NT2/D1 (cell line): ENCODE measurements at regions not wholly inside any gene's neighbourhood (a gene's known extent, or its start where the extent isn't known, plus 50 kb on each side); places are given as distances from the start of the nearest gene placed in this dataset.

ENCODE experiments used
- DNase-seq: peaks from one replicate; pipeline ENCODE4 v3.0.0-alpha.2; 2011; ENCODE audit warnings: low read depth, low spot score
- H3K27me3 ChIP-seq: 2 replicates; pipeline ENCODE4 v1.6.0; 2011; ENCODE audit warnings: mild to moderate bottlenecking; ENCODE audit not compliant: insufficient read length, insufficient read depth
- H3K36me3 ChIP-seq: 2 replicates; pipeline ENCODE4 v1.6.1; 2011; ENCODE audit warnings: mild to moderate bottlenecking, low read length, mixed read lengths; ENCODE audit not compliant: insufficient read depth, insufficient read length
- H3K4me1 ChIP-seq: 2 replicates; pipeline ENCODE4 v1.5.1; 2011; ENCODE audit not compliant: insufficient read depth, insufficient read length
- H3K4me3 ChIP-seq: 2 replicates; pipeline ENCODE4 v1.5.1; 2011; ENCODE audit warnings: low read depth; ENCODE audit not compliant: insufficient read length
- H3K9ac ChIP-seq: 2 replicates; pipeline ENCODE4 v1.6.0; 2011; ENCODE audit warnings: low read depth; ENCODE audit not compliant: insufficient read length
- H3K9me3 ChIP-seq: 2 replicates; pipeline ENCODE4 v1.5.1; 2011; ENCODE audit warnings: mild to moderate bottlenecking, low read length; ENCODE audit not compliant: insufficient read depth
- SUZ12 ChIP-seq: IDR thresholded peaks from 2 replicates; pipeline ENCODE4 v1.6.1; 2011; ENCODE audit not compliant: insufficient read length, insufficient read depth; ENCODE audit errors: extremely low read depth
- YY1 ChIP-seq: IDR thresholded peaks from 2 replicates; pipeline ENCODE4 v1.6.1; 2011; ENCODE audit not compliant: insufficient read length, insufficient read depth
- ZNF274 ChIP-seq: IDR thresholded peaks from 2 replicates; pipeline ENCODE4 v1.6.1; 2011; ENCODE audit warnings: mild to moderate bottlenecking, low read depth, low read length

DNA sequence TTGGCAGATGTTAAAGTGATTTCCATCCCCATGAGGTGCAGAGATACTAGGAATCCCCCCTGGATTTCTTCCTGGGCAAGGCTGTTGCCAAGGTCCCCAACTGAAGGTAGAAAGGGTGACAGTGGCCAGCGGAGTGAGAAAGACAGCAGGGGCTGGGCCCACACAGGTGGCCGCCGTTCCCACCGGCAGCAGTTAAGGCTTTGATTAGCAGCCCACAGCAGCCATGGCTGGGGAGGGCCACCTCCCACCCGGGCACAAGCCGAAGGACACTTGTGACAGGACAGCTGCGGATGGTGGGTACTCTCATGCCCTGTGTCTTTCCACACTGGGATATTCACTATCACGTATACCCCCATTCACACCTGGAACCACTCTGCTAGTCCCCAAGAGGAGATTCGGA is 63.9 kb upstream of the CDYL start:
- H3K9me3 ChIP-seq = peaks cover 8% of the 10 kb centered on the region; the same call in 1 of the 2 replicates
- no peak overlapping the region for H3K4me3 ChIP-seq
- no peak for DNase-seq
- no peak for TF ChIP-seq YY1
- TF ChIP-seq ZNF274 = no peak
- TF ChIP-seq SUZ12 = no peak
- H3K4me1 ChIP-seq = no peaks in the 10 kb centered on the region
- no peaks in the 10 kb centered on the region for H3K27me3 ChIP-seq
- no peaks in the 10 kb centered on the region for H3K36me3 ChIP-seq
- H3K9ac ChIP-seq = no peak overlapping the region

DNA sequence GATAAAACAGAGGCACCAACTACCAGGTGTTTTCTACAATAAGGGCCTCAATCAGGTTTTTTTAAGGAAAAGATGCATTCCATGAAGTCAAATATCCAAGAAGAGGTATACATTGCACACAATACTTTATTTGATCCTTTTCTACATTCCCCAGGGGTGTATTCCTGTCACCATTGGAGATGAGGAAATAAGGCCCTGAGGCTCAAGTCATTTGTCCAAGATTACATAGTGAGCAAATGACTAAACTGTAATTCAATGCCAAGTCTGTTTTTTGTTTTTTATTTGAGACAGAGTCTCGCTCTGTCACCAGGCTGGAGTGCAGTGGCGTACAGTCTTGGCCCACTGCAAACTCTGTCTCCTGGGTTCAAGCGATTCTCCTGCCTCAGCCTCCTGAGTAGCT is 69.2 kb upstream of the CDYL start:
- Histone ChIP-seq H3K9ac (no peak overlapping the region), H3K36me3 (no peaks in the 10 kb centered on the region), H3K4me3 (no peak overlapping the region), H3K9me3 (no peaks in the 10 kb centered on the region), H3K4me1 (no peaks in the 10 kb centered on the region), H3K27me3 (no peaks in the 10 kb centered on the region)
- no peak for DNase-seq
- TF ChIP-seq YY1 = no peak
- no peak for TF ChIP-seq ZNF274
- TF ChIP-seq SUZ12 = no peak

DNA sequence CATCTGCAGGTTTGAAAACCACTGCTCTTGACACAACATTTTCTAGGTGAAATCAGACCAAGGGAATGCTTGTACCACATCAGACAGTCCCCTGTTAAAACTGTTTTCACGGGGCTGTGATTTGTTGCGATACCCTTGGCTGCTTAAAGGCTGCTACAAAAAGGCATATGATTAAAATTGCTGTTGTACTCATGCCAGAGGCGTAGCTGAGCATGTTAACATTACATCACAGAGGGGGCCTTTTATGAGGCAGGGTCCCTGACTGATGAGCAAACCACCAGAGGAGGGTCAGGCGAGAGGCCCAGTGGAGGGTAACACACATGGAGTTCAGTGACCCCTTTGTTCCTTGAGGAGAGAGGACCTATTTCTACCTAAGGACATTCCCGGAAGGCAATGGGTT is 70.4 kb upstream of the CDYL start:
- no peaks in the 10 kb centered on the region for H3K9me3 ChIP-seq

DNA sequence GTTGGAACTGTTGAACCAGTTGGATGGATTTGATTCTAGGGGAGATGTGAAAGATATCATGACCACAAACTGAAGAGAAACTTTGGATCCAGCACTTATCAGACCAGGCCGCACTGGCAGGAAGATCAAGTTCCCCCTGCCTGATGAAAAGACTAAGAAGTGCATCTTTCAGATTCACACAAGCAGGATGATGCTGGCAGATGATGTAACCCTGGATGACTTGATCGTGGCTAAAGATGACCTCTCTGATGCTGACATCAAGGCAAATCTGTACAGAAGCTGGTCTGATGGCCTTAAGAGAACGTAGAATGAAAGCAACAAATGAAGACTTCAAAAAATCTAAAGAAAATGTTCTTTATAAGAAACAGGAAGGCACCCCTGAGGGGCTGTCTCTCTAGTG is 72.8 kb upstream of the CDYL start:
- no peak overlapping the region for H3K4me3 ChIP-seq
- no peaks in the 10 kb centered on the region for H3K27me3 ChIP-seq
- no peaks in the 10 kb centered on the region for H3K9me3 ChIP-seq
- TF ChIP-seq ZNF274 (no peak), SUZ12 (no peak), YY1 (no peak)
- no peak for DNase-seq
- no peaks in the 10 kb centered on the region for H3K36me3 ChIP-seq
- no peak overlapping the region for H3K9ac ChIP-seq
- no peaks in the 10 kb centered on the region for H3K4me1 ChIP-seq

More for the DNA sequence above, 70.4 kb upstream of the CDYL start:
- Histone ChIP-seq H3K9ac (no peak overlapping the region), H3K4me1 (no peaks in the 10 kb centered on the region), H3K4me3 (no peak overlapping the region), H3K36me3 (no peaks in the 10 kb centered on the region), H3K27me3 (no peaks in the 10 kb centered on the region)
- no peak for TF ChIP-seq YY1
- no peak for DNase-seq

DNA sequence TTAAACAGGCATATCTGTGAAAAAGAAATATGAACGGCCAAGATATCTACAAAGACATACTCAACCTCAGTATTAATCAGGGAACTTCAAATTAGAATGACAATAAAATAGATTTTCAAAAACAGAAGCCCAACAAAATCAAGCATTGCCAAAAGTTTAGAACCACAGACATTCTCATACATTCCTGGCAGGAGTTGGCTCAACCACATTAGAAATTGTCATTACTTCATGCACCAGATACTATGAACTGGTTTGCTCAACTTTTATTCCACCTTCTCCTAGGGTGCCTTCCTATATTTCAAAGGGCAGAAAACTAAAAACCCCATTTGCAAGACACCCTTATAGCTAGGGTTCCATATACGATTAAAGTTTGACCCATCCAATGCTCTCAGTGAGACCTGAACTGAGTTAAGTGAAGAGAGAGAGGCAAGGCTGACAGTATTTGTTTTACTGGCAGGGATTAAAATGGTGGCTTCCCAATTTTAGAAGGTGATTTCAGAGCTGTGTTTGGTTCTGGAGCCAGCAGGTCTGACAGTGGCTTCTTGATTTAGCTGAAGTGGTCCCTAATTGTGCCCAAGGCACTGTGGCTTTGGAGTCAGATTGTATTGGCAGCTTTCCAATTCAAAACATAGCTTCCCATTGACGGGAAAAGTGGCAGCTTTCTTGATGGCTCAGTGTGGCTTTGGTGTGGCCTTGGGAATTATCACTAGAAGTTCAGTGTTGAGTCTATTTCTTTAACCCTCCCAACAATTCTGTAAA is 77.1 kb upstream of the CDYL start:
- DNase-seq = no peak
- no peaks in the 10 kb centered on the region for H3K27me3 ChIP-seq
- H3K9me3 ChIP-seq = no peaks in the 10 kb centered on the region
- H3K36me3 ChIP-seq = no peaks in the 10 kb centered on the region
- H3K4me3 ChIP-seq = no peak overlapping the region
- no peaks in the 10 kb centered on the region for H3K4me1 ChIP-seq
- TF ChIP-seq YY1 (no peak), ZNF274 (no peak), SUZ12 (no peak)
- H3K9ac ChIP-seq = no peak overlapping the region

DNA sequence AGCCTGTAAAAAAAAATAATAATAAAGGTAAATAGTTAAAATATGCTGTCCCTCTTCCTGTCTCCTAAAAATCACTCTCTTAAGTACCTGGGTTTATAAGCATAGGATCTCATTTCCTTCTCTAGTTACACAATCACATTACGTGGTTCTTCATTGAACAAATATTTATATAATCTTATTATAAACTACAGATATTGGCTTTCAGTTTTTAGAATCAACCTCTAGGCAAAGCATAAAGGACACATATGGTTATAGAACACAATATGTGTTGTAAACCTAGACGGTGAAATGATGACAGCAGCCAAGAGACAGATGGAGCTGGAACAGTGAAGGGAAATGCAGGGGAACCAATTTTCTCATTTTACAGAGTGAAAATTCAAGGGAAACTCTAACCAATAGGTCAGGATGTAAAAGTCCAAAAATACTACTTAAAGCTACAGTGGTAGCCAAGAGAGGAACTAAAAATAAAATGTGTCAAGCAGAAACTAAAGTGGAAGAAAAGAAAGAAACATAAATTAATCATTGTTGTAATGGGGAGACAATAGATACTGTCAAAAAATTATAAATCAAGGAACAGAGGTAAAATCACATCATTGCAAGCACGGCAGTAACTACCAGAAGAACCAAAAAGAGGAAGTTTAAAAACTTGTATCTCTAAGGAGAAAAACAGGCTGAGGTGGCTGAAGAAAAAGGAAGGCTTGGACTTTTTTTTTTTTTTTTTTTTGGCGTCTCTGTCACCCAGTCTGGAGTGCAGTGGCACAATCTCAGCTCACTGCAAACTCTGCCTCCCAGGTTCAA is 82.8 kb upstream of the CDYL start:
- Histone ChIP-seq H3K9ac (no peak overlapping the region), H3K4me1 (no peaks in the 10 kb centered on the region), H3K36me3 (no peaks in the 10 kb centered on the region), H3K27me3 (no peaks in the 10 kb centered on the region), H3K9me3 (no peaks in the 10 kb centered on the region), H3K4me3 (no peak overlapping the region)
- no peak for TF ChIP-seq ZNF274
- no peak for TF ChIP-seq SUZ12
- TF ChIP-seq YY1 = no peak
- DNase-seq = no peak

DNA sequence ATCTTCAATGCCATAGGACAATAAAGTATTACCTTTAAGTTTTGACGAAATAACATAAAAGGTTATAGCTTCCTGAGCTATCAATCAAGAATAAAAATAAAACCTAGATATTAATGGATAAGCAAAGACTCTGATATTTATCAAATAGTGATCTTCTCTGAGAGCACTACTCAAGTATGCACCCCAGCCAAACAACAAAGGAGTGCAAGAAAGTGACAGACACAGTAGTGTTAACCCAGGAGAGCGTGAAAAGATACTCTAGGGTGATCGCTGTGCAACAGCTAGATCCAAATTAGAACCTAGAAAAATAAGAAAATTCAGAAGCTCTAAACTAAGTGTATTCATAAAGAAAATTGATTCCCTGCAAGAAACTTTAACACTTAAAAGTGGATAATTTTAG is 83.5 kb upstream of the CDYL start:
- TF ChIP-seq YY1 (no peak), ZNF274 (no peak), SUZ12 (no peak)
- no peak for DNase-seq
- Histone ChIP-seq H3K9me3 (no peaks in the 10 kb centered on the region), H3K27me3 (no peaks in the 10 kb centered on the region), H3K4me1 (no peaks in the 10 kb centered on the region), H3K36me3 (no peaks in the 10 kb centered on the region), H3K9ac (no peak overlapping the region), H3K4me3 (no peak overlapping the region)
